ENCODE measurements at regions not wholly inside any gene's neighbourhood (a gene's known extent, or its start where the extent isn't known, plus 50 kb on each side); places are given as distances from the start of the nearest gene placed in this dataset.
"Not testable (repeated sequence)": the region's sequence is repeated elsewhere in the genome, so short reads cannot be mapped to it uniquely, and the experiment has no call there.

GRCh38 chr16:73427164-73427563 lies 379.2 kb upstream of the ZFHX3 start:
- DNase-seq: no peak

GRCh38 chr16:73426433-73427160 lies 378.7 kb upstream of the ZFHX3 start:
- DNase-seq: no peak

- no peak for DNase-seq
These were observed 372.7 kb upstream of the ZFHX3 start for GRCh38 chr16:73420676-73421075.

- no peak for DNase-seq
These were observed 372.3 kb upstream of the ZFHX3 start for GRCh38 chr16:73420244-73420643.

GRCh38 chr16:73418691-73419090 lies 370.8 kb upstream of the ZFHX3 start:
- DNase-seq: no peak

- no peak for DNase-seq
These were observed 370.1 kb upstream of the ZFHX3 start for GRCh38 chr16:73418051-73418450.

- DNase-seq: no peak
These were observed 367.4 kb upstream of the ZFHX3 start for GRCh38 chr16:73415286-73415685.

GRCh38 chr16:73414638-73415037 lies 366.7 kb upstream of the ZFHX3 start:
- DNase-seq: no peak

GRCh38 chr16:73413830-73414190 lies 365.9 kb upstream of the ZFHX3 start:
- DNase-seq: no peak

- DNase-seq: no peak
These were observed 365.3 kb upstream of the ZFHX3 start for GRCh38 chr16:73413091-73413829.

GRCh38 chr16:73412416-73412815 lies 364.5 kb upstream of the ZFHX3 start:
- DNase-seq: no peak

GRCh38 chr16:73408716-73409115 lies 360.8 kb upstream of the ZFHX3 start:
- DNase-seq: no peak

- DNase-seq: no peak
These were observed 360.4 kb upstream of the ZFHX3 start for GRCh38 chr16:73408311-73408710.

GRCh38 chr16:73405851-73406250 lies 357.9 kb upstream of the ZFHX3 start:
- no peak for DNase-seq

GRCh38 chr16:73404001-73404400 lies 356.1 kb upstream of the ZFHX3 start:
- no peak for DNase-seq

- DNase-seq: no peak
These were observed 355.4 kb upstream of the ZFHX3 start for GRCh38 chr16:73403291-73403690.

- no peak for DNase-seq
These were observed 353.0 kb upstream of the ZFHX3 start for GRCh38 chr16:73400951-73401350.

GRCh38 chr16:73399997-73400396 lies 352.1 kb upstream of the ZFHX3 start:
- DNase-seq: no peak

GRCh38 chr16:73399486-73399885 lies 351.6 kb upstream of the ZFHX3 start:
- no peak for DNase-seq

- DNase-seq: not testable (repeated sequence)
These were observed 350.7 kb upstream of the ZFHX3 start for GRCh38 chr16:73398604-73399003.

GRCh38 chr16:73396556-73396955 lies 348.6 kb upstream of the ZFHX3 start:
- no peak for DNase-seq

GRCh38 chr16:73390936-73391335 lies 343.0 kb upstream of the ZFHX3 start:
- no peak for DNase-seq

GRCh38 chr16:73390491-73390890 lies 342.6 kb upstream of the ZFHX3 start:
- no peak for DNase-seq

- no peak for DNase-seq
These were observed 341.2 kb upstream of the ZFHX3 start for GRCh38 chr16:73389085-73389484.

- DNase-seq: no peak
These were observed 340.1 kb upstream of the ZFHX3 start for GRCh38 chr16:73387979-73388378.
